HG03280 (cell line): ENCODE measurements at regions not wholly inside any gene's neighbourhood (a gene's known extent, or its start where the extent isn't known, plus 50 kb on each side); places are given as distances from the start of the nearest gene placed in this dataset.

Experiments
- ATAC-seq: cut with Tn5 transposase; IDR thresholded peaks from one replicate; pipeline ENCODE4 v1.9.1; 2021; ENCODE audit warnings: mild to moderate bottlenecking, moderate library complexity; ENCODE audit not compliant: unreplicated experiment

DNA sequence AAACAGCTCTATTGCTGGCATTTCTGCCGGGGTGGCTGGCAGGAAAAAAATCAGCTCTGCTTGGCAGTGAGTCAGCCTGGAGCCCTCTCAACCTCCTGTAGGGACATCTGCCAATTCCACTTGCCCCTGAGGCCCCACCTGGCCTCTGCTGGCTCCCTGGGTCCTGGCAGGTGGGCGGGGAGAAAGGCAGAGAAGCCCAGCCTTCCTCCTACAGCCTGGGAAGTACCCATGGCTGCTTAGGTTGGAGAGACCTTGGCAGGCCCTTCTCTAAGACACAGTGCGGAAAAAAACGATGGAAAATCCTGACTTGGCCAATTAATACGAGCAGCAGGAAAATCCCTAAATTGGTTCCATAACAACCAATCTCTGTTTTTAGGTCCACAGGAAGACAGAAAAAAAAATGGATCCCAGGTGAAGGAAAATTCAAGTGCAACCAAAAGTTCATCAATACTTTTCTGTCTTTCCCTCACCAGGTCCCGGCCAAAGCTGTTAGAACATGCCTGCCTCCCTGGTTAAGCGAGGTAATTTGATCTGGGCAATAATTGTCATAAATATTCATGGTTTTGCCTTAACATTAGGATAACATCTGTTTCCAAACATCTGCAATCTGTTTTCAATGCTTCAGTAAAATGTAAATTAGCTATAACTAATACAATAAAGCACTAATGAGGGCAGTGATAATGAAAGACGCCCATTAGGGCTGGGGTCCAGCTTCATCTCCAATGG, 245.9 kb downstream of the TFCP2L1 start:
- ATAC-seq, result no peak

DNA sequence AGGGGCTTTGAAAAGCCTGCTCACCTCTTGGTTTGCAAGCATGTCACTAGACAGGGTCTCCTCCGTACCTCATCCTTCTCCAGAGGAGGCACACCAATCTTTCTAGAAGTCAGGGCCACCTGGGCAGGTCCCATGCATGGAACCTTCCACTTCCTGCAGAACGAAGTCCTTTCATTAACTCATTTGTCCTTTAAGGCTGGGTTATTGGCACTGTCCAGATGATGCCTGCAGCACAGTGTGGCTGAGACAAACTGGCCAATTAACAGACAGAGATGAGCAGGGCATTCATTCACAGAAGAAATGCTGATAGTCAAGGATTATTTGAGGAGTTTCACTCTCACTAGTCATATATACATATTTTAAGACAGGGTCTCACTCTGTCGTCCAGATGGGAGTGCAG, 245.3 kb downstream of the TFCP2L1 start:
- no peak for ATAC-seq

DNA sequence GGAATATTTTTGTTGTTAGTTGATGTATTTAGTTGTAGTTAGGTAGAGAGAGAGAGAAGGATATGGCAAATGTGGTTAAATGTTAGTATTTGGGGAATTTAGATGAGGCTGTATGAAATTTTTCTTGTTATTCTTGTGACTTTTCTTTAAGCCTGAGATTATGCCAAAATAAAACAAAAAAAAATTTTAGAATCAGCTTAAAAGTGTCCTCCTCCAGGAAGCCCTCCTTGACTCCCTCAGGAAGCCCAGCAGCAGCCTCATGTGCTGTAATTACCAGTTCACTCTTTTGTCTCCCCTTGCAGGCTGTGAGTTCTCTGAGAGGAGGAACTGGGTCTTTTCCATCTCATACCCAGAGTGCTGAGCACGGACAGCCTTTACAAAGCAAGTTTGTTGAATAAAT, 243.5 kb downstream of the TFCP2L1 start:
- ATAC-seq, result no peak

DNA sequence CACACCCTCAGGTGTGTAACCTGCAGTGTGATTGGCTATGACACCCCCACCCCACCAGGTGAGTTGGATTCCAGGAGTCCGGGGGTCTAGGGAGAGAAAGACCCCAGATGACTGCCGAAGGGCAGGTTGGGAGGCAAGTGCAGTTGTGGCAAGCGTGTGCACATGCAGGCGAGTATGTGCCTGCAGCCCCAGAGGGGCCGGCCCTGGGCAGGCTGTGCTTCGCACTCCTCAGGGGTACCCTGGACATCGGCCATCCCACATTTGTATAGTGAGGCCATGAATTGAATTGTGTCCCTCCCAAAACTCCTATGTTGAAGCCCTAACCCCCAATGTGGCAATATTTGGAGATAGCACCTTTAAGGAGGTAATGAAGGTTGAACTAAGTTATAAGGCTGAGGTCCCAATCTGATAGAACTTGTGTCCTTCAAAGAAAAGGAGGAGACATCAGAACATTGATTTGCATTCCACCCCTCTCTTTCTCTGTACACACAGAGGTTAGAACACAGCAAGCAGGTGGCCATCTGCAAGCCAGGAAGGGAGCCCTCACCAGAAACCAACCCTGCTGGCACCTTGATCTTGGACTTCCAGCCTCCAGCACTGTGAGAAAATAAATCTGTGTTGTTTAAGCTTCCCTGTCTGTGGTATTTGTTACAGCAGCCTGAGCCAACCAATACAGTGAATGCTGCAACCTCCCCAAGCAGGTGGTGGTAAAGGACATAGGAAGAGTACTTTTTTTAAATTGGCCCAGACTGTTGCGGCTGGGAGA, 241.8 kb downstream of the TFCP2L1 start:
- no peak for ATAC-seq

DNA sequence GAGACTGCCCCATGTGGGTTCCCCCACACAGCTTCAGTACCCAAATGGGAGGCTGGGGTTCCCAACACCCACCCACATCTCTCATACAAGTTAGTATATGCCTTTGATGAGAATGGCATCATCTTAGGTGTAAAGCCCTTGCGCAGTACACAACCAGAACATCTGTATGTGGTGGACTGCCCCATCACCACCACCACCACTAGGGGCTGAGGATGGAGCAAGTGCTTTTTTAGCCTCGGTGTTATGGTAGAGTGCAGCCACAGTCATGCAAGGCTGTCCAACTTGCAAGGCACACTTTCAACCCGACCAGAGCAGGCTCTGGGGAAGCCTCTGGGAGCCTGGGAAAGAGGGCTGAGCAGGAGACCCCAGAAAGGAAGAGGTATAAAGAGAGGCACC, 241.2 kb downstream of the TFCP2L1 start:
- no peak for ATAC-seq

DNA sequence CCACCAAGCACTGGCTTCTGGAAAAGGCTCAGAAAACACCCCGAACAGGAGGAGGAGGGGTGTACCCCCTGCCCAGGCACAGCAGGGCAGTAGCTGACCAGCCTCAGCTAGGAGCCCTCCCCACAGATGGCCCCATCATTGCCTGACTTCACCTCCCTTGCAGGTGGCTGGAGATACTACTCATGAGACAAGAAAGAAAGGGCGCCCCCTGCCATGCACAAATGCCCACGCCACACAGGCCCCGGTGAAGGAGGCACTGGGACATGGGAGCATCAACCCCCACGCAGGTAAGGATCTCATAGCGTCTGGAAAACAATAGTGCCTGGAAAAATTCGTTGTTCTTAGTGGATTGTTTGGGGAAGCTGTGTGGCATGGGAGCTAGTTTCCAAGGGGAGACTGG, 240.6 kb downstream of the TFCP2L1 start:
- ATAC-seq, result no peak

DNA sequence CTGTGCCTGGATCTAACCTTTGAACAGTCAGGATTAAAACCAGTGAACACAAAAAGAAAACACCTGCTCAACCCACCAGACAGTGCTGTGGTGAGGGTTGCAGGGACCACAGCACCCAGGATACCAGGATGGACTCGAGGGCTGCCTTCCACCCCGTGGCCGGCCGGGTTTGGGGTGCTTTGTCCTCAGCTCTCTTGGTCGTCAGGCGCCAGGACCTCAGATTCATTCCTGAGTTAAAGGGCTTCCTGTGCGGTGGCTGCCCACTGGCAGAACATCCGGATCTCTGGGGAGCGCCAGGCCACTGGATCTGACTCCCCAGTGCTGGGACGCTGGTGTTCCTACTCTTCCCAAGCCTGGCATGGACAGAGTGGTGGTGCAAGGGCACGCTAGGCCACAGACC, 239.8 kb downstream of the TFCP2L1 start:
- ATAC-seq, result no peak

DNA sequence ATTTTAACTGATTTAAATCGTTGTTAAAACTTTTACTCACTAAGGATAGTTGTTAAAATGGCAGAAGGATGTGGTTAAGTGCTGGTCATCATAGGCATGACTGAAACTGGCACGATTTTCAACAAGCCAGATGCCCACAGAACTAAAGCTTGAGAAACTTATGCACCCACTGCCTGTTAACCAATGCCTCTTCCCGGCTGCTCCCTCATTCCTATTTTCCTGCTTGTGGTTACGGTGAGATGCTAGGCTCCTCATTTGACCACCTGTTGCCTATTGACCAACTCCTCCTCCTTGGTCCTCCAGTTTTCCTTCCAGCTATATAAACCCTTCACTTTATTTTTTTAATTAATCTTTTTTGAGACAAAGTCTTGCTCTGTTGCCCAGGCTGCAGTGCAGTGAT, 238.7 kb downstream of the TFCP2L1 start:
- no peak for ATAC-seq

DNA sequence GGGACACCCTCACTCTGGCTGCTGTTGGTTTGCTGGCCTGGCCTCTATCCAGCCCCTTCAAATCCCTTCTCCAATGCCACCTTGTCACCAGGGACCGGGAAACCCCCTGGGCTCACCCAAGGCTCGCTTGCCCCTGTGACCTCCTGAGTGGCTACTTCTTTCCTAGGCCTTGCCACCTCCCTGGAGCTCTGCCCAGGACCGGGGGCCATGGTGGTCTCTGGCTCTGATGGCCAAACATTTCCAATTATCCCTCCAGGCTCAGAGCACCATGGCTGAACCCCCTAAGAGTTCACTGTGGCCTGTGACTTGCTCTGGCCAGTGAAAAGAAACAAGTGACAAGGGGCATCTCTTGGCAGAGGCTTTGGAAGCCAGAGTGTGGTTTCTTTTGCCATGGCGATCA, 237.6 kb downstream of the TFCP2L1 start:
- ATAC-seq, result no peak

DNA sequence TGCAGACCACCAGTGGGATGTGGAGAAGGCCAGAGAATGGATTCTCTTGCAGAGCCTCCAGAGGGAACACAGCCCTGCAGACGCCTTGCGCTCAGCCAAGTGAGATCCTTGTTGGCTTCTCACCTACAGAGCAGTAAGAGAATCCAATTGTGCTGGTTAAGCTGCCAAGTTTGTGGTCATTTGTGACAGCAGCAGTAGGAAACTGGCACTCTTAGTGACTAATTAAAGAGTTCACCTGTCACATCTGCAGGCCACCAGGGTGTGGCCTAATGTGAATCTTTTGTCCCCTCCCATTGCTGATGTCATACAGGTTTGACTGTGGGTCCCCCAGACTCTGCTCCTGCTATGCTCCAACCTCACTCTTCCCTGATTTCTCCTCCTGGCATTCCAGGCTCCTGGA, 235.9 kb downstream of the TFCP2L1 start:
- no peak for ATAC-seq

DNA sequence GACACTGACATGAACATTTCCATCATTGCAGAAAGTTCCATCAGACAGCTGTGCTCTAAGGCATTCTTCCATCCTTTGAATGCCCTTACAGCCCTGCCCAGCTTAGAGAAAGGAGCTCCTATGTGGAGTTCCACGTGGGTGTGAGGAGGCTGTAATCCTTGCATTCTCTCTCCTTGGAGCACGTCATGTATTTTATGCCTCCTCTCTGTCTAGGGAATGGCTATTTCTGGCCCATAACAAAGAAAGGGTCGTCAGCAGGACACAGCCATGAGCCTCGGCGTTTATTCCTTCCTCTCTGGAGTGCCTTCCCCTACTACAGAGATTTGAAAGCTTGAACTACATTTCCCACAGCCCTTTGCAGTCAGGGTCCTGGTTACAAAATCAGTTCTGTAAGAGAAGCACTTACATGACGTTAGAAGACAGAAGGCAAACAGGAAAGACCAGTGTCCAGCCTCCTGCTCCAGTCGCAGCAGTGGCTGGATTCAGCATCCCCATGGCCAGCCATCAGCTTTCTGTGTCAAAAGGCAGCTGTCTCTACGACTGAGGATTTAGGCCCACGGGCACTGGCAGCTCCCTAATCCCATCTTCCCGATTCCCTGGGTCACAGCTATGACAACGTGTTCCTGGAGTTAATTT, 234.9 kb downstream of the TFCP2L1 start:
- no peak for ATAC-seq

DNA sequence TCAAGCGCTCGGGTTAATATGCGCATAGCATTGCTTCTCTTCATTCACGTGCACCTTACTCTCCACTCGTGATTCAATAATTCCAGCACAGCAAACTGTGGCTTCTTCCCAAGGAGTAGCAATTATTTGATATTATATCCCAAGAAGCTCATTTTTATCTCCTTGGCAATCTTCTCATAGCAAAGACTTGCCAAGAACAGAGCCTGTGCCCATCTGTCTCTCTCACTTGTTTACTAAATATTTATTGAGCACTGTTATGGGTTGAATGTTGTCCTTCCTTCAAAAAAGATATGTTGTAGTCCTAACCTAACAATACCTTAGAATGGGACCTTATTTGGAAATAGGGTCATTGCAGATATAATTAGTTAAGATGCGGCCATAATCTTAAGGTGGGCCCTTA, 233.7 kb downstream of the TFCP2L1 start:
- ATAC-seq, result no peak

DNA sequence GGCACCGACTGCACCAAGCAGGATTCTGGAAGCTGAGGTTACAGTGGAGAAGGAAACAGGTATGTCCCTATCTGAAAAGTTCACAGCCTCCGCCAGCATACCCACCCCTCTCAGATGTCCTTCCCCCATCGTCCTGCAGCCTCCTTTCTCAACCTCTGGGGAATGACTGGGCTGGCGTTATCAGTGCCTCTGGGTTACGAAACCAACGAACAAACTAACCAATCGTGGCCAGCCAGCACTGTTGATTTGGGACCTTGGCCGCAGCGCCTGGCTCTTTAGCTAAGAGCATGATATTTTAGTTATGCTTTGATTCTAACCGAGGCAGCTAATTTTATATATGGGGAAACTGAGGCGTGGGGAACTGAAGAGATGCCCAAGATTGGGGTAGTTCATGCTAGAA, 233.0 kb downstream of the TFCP2L1 start:
- no peak for ATAC-seq

DNA sequence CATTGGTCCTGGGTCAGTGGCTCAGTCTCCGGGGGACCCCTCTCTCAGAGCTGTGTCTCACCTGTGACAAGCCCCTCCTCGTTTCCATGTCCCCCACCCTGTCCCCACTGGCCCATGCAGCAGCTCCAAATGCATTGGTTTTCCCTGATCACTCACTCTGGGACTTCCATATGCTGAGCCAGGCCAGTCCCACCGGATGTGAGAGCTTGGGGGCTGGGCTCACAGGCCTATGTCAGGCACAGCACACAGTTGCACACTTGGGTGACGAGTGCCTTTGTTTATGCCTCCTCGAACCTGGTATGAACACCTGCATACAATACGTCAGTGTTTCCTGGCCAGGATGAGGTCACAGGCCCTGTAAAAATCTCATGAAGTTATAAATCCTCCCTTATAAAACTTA, 232.5 kb downstream of the TFCP2L1 start:
- no peak for ATAC-seq

DNA sequence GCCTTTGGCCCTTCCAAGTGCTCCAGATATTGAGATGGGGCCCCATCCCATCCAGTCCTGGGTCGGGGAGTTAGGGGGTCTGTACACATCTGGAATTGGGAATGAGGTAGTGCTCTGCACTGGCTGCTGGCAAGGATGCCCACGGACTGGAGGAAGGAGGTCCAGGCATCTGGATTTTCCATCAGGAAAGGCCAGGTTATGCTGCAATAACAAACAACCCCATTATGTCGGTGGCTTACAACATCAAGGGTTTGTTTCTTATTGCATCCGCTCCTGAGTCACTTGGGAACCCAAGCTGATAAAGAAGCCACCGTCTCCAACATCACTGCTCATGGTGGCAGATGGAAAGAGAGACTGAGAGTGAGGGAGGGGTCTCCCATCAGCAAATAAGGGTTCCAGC, 229.9 kb downstream of the TFCP2L1 start:
- no peak for ATAC-seq

DNA sequence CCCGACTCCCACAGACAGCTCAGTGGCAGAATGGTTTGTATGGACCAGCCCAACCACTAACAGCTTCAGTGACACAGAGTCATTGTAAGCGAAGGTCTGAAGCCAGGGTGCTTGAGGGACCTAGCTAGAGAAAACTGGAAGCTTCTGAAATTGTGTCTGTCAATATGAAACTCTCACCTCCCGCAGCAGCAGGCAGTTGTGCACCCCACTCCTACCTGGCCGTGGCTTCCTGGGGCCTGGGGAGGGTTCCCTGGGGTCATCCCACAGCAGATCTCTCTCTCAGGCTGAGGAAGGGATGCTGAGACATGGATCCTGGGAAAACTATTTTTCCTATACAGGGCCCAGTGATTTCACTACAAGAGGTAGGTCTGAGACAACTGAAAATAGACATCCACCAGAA, 229.5 kb downstream of the TFCP2L1 start:
- ATAC-seq, result no peak

DNA sequence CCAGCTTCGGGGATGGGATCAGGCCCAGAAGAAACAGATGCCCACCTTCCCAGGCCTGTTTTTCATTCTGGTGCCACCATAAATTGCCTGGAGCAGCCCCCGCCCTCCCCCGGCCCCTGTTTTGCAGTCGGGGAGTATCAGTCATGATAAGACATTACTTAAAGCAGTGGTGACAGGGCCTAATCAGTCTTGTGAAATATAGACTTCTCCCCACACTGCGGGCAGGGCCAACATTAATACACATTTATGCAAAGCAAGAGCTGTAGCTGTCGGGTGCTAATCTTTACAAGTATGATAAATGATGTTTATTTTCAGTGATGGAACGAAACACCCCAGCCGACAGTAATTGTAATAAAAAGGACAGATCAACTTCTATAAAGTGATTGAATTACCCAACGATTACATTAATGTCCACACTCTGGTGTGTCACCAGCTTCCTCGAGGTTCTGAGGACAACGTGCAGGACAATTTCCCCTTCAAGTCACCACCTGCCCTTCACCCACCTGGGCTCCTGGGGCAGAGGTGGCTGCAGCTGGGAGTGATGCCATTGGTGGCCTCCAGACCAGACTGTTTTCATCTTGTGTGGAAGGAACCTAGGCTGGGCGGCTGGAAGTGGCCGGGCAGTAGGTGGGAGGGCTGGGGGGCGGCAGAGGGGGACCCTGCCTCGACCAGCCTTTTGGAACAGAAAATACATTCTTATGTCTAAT, 226.0 kb downstream of the TFCP2L1 start:
- ATAC-seq, result no peak

DNA sequence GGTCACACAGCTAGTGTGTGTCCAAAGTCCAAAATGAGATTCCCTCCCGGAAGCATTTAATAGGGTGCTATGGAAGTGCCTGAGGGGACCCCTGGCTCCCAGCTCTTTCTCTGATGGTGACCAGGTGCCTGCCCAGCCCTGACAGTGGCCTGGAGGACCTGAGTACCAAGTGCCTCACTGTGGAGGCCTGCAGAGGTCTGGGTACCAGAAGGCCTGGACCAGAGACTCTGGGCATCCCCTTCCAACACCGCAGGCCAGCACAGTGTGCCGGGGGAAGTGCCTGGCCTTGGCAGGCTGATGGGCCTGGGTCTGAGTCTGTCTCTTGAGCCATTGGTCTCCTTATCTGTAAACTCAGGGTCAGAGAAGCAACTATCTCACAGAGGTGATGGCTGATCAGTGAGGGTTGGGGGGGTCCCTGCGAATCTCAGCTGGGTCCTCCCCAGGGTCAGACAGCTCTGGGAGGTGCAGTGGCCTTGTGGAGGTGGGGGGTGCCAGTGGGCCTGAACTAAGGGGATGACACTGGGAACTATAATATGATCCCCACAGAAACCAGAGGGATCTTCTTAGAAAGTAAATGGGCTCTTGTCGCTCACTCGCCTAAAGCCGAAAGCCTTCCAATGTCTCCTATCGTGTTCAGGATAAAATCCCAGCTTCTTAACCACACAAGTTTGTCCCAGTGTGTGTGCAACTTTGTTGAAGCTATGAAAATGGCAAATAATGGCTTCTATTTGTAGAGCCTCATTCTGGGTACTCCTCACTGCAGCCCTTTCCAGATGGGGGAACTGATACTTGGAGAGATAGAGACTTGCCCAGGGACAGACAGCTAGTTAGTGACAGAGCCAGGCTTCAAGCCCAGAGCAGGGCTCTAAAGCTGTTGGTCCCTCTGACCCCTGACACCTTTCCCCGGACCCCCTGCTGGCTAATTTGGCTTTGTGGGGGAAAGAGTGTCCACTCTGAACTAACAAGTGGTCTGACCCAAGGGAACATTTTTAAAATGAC, 225.1 kb downstream of the TFCP2L1 start:
- no peak for ATAC-seq

DNA sequence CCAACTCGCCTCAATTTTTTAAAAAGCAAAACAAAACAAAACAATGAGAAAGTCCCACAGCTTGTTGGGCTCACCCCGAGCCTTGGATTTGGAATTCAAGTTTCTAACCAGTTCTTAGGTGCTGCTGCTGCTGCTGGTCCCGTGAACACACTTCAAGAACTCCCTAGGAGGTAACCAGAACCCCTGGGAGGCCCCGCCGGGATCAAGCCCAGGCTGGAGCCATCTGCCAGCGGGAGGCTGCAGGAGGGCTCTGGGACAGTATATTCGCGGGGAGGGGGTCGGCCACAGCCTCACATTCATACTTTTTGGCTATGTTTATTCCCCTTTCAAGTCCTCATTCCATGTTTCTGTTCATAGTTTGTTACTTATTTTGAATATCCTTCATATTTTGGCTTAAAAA, 223.4 kb downstream of the TFCP2L1 start:
- ATAC-seq, result no peak

DNA sequence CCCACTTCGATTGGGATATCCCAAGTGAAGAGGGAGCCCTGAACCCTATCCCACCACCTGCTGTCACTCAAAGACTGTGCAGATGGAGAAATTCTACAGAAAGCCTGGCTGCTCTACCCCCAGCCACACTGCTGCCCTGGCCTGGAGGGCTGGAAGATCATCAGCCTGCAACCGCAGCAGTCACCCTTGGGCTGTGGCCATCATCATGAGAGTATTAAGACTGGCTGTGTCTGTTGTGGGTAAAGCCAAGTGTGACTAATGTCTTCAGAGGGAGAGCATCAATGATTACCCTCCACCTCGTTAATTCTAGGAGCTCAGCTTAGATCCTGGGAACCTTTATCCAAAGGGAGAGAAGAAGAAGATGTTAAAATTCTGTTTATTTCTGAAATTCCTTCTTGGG, 221.5 kb downstream of the TFCP2L1 start:
- ATAC-seq, result no peak
